ENCODE measurements at regions not wholly inside any gene's neighbourhood (a gene's known extent, or its start where the extent isn't known, plus 50 kb on each side); places are given as distances from the start of the nearest gene placed in this dataset.
"Not testable (repeated sequence)": the region's sequence is repeated elsewhere in the genome, so short reads cannot be mapped to it uniquely, and the experiment has no call there.

GRCh38 chr4:187484186-187484585, 511.4 kb upstream of the ZFP42 start:
- DNase-seq = no peak

GRCh38 chr4:187485676-187486075, 509.9 kb upstream of the ZFP42 start:
- DNase-seq = no peak

- DNase-seq = peak; percentile 57
Measured at GRCh38 chr4:187491286-187491685, 504.3 kb upstream of the ZFP42 start.

GRCh38 chr4:187491959-187492358, 503.6 kb upstream of the ZFP42 start:
- DNase-seq = no peak

- no peak for DNase-seq
Measured at GRCh38 chr4:187493661-187494060, 501.9 kb upstream of the ZFP42 start.

- DNase-seq = no peak
Measured at GRCh38 chr4:187499956-187500355, 495.6 kb upstream of the ZFP42 start.

DNA sequence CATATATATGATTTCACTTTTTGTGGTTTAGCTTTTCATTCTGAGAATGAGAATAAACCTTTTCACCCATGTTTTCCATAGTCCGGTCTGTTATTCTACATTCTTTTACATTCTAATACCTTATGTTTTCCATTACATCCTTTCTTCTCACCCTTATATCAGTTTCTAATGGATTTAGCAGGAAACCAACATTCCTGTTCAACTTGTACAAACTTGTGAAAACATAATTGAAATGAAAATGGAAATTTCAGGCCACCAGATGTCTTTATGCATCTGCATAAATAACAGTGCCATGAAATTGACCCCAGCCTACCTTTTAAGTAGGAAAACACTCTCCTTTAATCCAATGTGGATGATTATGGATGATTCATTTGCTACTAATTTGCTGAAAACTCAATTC, 494.8 kb upstream of the ZFP42 start:
- DNase-seq = no peak

DNA sequence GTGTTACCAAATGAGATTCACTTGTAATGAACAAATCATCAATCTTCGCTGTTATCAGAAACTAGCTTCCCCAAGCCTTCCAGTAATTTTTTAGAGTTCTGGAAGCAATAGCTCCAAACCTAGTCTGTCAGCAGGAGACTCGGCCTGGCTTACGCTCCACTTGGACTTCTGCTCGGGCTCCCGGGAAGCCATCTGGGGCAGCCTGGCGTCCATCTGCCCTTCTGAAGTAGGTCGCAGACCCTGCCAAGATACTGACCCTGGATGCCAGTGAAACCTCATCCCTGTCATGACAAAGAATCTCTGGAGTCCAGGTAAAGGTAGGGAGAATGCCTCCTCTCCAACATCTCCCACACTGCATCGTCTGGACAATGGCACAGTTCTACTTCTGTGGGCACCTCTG, 493.8 kb upstream of the ZFP42 start:
- DNase-seq = no peak

- DNase-seq = no peak
Measured at GRCh38 chr4:187504974-187505797, 490.4 kb upstream of the ZFP42 start.

GRCh38 chr4:187505798-187506141, 489.8 kb upstream of the ZFP42 start:
- not testable (repeated sequence) for DNase-seq

DNA sequence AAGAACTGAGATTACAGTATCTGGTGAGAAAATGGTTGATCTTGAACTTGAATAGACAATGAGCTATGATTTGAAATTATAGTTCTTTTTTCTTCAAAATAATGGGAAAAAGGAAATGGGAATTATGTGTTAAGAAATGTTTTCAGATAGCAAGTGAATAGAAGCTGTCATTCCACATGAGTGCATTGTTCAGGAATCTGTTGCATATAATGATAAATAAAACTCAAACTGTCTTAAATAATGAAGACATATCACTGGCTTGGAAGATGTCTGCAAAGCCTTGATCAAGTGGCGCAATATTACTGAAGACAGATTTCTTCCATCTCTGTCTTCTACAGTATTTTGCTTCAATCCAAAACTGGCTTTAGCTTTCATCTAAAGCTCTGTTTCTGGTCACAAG, 479.3 kb upstream of the ZFP42 start:
- no peak for DNase-seq

DNA sequence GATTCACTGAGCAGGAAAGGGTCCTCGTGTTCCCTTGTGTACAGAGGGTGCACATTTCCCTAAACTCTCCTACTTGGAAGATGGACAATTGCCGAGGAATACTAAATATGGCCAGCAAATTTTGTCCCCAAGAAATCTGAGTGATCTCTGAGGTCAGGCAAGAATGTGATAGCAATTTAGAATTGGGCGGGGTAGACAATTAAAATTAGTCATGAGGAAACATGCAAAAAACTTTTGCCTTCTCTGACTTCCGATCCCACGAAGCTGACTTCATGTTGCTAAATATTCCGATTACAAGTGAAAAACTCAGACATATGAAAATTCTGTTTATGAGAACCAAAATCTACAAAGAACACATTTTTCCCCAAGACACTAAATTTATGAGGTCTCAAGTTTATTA, 453.9 kb upstream of the ZFP42 start:
- DNase-seq = no peak

- DNase-seq = no peak
Measured at GRCh38 chr4:187544461-187545053, 451.0 kb upstream of the ZFP42 start.

DNA sequence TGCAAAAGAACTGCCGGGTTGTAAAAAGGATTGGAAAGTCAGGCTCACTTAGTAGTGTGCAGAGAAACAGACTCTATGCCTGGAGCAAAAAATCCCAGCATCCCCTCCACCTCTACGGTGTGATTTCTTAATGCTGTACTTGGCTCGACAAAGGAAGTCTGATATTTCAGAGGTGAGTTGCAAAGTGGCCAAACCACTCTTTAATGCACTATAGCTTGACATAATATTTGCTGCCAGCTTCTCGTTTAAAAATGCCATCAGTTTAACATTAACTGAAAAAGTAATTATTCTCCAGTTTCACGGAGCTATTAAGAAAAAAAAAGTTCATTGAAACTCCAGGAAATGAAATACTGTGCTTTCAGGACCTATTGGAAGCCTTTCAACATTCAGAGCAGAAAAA, 448.3 kb upstream of the ZFP42 start:
- DNase-seq = peak; percentile 50

DNA sequence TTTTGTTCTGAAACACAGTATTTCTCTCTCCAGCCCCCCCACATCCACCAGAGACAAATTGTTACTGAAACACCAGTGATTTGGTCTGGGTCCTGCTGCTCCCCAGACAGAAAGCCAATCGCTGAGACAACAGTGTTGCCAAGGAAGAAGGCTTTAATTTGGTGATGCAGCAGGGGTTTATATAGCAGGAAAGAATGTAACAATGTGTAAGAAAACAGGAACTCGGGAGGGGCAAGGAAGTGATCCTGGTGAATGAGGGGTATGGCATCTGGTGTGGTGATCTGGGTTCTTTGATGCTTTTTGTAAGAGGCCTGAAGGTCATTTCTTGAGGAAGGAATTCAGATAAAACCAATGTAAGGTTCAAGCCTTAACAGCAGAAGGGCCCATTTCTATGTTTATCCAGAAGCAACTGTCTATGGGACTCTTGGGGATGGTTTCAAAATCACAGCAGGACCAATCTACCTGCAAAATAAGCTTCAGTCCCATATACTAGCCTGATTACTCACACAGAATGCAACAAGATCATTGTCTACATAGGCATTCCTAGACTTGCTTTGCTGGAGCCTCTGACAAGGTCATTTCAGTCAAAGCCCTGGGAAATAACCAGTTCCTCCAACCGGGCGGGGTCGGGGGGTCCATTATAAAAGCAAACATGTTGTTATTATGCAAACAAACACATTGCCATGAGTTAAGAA, 445.2 kb upstream of the ZFP42 start:
- DNase-seq = no peak

DNA sequence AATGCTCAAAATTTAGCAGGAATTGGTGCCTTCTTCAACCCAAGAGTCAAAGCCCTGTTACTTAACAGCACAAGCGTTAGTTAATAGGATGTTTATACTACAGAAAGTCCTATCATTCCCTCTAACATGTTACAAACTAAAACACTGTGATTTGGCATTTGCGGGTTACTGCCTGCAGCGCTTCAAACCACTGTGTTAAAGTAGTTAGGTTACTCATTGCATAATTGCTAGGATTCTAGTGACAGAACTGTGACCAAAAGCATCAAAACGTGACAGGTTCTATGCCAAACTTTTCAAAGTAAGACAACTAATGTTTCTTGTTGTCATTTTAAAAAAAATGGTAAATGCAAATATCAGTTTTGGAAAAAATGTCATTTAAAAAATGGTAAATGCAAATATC, 442.8 kb upstream of the ZFP42 start:
- DNase-seq = no peak

DNA sequence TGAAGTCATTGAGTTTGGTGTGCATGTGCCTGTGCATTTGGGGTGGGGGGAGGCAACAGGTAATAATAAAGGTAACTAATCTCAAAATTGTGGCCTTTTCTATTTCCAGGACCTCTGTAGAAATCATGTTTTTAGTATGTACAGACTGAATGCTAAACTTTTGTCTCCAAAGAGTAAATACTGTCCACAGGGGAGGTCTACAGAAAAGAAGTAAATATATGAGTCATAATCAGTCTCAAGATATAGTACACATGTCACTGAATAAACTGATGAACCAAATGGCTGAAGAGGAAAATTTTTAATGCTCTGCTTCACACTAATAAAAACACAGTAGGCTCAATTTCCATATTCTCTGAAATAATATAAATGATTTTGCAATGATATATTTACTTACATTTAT, 440.4 kb upstream of the ZFP42 start:
- DNase-seq = no peak

- DNase-seq = no peak
Measured at GRCh38 chr4:187558391-187558790, 437.2 kb upstream of the ZFP42 start.

DNA sequence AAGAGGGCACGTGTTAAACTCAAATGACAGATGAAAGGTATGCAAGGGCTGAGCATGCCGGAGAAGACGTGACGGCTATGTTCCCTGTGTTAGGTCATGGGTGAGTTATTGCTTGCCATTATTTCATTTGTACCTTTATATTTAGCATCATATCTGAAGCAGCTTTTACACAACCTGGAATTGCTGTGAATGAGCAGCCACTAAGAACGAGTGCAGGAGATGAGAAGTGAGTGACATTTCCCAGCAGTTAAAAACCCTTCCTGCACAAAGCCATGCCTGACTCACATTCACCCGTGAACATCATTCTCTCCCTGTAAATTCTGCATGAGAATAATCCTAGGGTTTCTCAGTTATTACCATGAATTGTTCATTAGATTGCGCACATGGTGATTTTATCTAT, 433.2 kb upstream of the ZFP42 start:
- no peak for DNase-seq

DNA sequence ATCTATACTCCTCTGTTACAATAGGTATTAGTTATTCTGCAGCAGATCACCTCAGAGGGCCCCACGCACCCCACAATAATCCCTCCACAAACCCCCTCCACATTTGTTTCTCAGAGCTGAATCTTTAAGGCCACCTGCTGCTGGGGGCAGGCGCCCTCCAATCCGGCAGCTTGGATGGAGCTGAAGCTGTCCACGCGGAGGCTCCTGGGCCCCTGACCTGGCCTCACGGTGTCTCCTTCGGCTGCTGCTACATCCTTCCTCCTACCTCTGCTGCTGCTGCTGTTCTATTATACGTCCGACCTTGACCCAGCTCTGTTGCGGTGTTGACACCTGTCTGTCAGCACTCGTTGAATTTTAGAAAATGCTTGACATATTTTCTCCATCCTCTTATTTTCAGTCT, 430.2 kb upstream of the ZFP42 start:
- DNase-seq = no peak

DNA sequence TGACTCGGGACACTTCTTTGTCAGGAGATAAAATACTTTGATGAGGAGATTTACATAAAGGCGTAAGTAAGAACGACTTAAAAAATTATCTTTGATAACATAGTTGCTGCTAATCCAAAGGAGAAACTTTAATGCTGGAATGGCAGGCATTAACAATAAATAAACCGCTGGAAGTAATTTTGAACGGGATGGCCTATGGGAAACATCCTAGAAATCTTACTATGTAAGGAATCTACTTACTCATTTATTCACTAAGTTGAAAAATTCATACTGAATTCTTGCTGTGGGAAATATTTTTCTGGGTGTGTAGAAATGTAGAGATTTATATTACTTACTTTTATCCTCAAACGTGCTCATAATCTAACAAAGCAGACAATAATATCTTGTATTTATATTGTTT, 425.7 kb upstream of the ZFP42 start:
- DNase-seq = no peak

DNA sequence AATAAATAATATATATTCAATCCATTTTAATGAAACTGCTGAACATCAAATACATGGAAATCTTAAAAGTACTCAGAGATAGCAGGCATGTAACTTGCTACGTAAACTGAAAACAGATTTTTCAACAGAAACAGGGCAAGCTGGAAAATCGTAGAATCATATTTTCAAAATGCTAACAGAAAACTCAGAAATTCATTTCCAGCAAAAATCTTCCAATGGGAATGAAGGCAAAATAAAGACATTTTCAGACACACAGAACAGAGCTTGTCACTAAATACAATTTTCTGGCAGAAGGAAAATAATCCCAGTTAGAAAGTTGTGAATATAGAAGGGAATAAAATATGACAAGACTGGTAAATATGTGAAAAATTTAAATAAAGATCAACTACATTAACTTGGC, 419.9 kb upstream of the ZFP42 start:
- no peak for DNase-seq

GRCh38 chr4:187576751-187577150, 418.8 kb upstream of the ZFP42 start:
- no peak for DNase-seq

All from muscle of arm (tissue), 1 donor.